ENCODE measurements at regions not wholly inside any gene's neighbourhood (a gene's known extent, or its start where the extent isn't known, plus 50 kb on each side); places are given as distances from the start of the nearest gene placed in this dataset.
A peak's percentile ranks its signal among the peaks of the same experiment; 100 is the strongest.
"Not testable (repeated sequence)": the region's sequence is repeated elsewhere in the genome, so short reads cannot be mapped to it uniquely, and the experiment has no call there.

GRCh38 chr21:23936991-23937390 is 1670.3 kb downstream of the MRPL39 start:
- no peak for DNase-seq

- DNase-seq = no peak
Measured at GRCh38 chr21:23936224-23936623, 1671.1 kb downstream of the MRPL39 start.

- DNase-seq = no peak
Measured at GRCh38 chr21:23930565-23930964, 1676.7 kb downstream of the MRPL39 start.

GRCh38 chr21:23926430-23926829 is 1680.9 kb downstream of the MRPL39 start:
- not testable (repeated sequence) for DNase-seq

GRCh38 chr21:23921670-23922418 is 1685.4 kb downstream of the MRPL39 start:
- DNase-seq = no peak

GRCh38 chr21:23900727-23901126 is 1706.6 kb downstream of the MRPL39 start:
- no peak for DNase-seq

- DNase-seq = no peak
Measured at GRCh38 chr21:23899561-23899960, 1707.7 kb downstream of the MRPL39 start.

- DNase-seq = no peak
Measured at GRCh38 chr21:23890652-23891051, 1716.6 kb downstream of the MRPL39 start.

- DNase-seq = peak in 1 of 4 experiments; percentile 14
Measured at GRCh38 chr21:23887725-23888306, 1719.5 kb downstream of the MRPL39 start.

GRCh38 chr21:23886828-23887724 is 1720.2 kb downstream of the MRPL39 start:
- no peak for DNase-seq

- no peak for DNase-seq
Measured at GRCh38 chr21:23881783-23882182, 1725.5 kb downstream of the MRPL39 start.

GRCh38 chr21:23876925-23877558 is 1730.2 kb downstream of the MRPL39 start:
- no peak for DNase-seq

- DNase-seq = no peak
Measured at GRCh38 chr21:23874271-23874670, 1733.0 kb downstream of the MRPL39 start.

- DNase-seq = no peak
Measured at GRCh38 chr21:23861911-23862504, 1745.3 kb downstream of the MRPL39 start.

- DNase-seq = no peak
Measured at GRCh38 chr21:23858878-23859277, 1748.4 kb downstream of the MRPL39 start.

- DNase-seq = no peak
Measured at GRCh38 chr21:23853796-23854379, 1753.4 kb downstream of the MRPL39 start.

GRCh38 chr21:23837564-23837963 is 1769.7 kb downstream of the MRPL39 start:
- no peak for DNase-seq

GRCh38 chr21:23822760-23823159 is 1784.5 kb downstream of the MRPL39 start:
- no peak for DNase-seq

GRCh38 chr21:23817337-23817736 is 1789.9 kb downstream of the MRPL39 start:
- no peak for DNase-seq

- DNase-seq = no peak
Measured at GRCh38 chr21:23812485-23812884, 1794.8 kb downstream of the MRPL39 start.

GRCh38 chr21:23811805-23812204 is 1795.5 kb downstream of the MRPL39 start:
- no peak for DNase-seq

- no peak for DNase-seq
Measured at GRCh38 chr21:23809573-23809972, 1797.7 kb downstream of the MRPL39 start.

All from activated naive CD4-positive, alpha-beta T cell (primary cell).